ENCODE measurements at regions not wholly inside any gene's neighbourhood (a gene's known extent, or its start where the extent isn't known, plus 50 kb on each side); places are given as distances from the start of the nearest gene placed in this dataset.

- Mint-ChIP-seq H3K4me3 (no peak overlapping the region), H3K9me3 (ENCODE audit: insufficient read depth) (no peaks in the 10 kb centered on the region), H3K27me3 (no peaks in the 10 kb centered on the region), H3K4me1 (no peaks in the 10 kb centered on the region), H3K27ac (no peak overlapping the region)
- ChIA-PET POLR2A (no interaction called here), CTCF (no interaction called here)
- H3K27me3 ChIP-seq (replicated peaks in 1 of 4; ENCODE audit: control extremely low read depth in 1 of 4, control insufficient read depth in 3 of 4, insufficient read depth in 4 of 4, low read length in 3 of 4) = no peaks in the 10 kb centered on the region
- no peaks in the 10 kb centered on the region for H4K20me1 ChIP-seq (ENCODE audit: control insufficient read depth, insufficient read depth, low read length, poor library complexity, severe bottlenecking)
- no peaks in the 10 kb centered on the region for H3K79me2 ChIP-seq (ENCODE audit: control insufficient read depth, insufficient read depth, low read length)
- TF ChIP-seq, protein P1, sequence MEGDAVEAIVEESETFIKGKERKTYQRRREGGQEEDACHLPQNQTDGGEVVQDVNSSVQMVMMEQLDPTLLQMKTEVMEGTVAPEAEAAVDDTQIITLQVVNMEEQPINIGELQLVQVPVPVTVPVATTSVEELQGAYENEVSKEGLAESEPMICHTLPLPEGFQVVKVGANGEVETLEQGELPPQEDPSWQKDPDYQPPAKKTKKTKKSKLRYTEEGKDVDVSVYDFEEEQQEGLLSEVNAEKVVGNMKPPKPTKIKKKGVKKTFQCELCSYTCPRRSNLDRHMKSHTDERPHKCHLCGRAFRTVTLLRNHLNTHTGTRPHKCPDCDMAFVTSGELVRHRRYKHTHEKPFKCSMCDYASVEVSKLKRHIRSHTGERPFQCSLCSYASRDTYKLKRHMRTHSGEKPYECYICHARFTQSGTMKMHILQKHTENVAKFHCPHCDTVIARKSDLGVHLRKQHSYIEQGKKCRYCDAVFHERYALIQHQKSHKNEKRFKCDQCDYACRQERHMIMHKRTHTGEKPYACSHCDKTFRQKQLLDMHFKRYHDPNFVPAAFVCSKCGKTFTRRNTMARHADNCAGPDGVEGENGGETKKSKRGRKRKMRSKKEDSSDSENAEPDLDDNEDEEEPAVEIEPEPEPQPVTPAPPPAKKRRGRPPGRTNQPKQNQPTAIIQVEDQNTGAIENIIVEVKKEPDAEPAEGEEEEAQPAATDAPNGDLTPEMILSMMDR (IDR thresholded peaks at IDR 0.05) = no peak
- no peak for TF ChIP-seq EZH2 (IDR thresholded peaks at IDR 0.05; ENCODE audit: borderline replicate concordance, insufficient read depth, low read depth, low read length, poor library complexity, severe bottlenecking)
- H3K9ac ChIP-seq (ENCODE audit: low read length) = no peak overlapping the region
- no peak overlapping the region for H3K4me3 ChIP-seq (ENCODE audit: control extremely low read depth in 1 of 5, extremely low read depth in 1 of 5, insufficient read depth in 1 of 5, low read depth in 2 of 5, low read length in 4 of 5)
- ATAC-seq (ENCODE audit: low read depth) (no peak), DNase-seq (no peak)
- H2AFZ ChIP-seq (ENCODE audit: insufficient read depth, low read depth, low read length, poor library complexity, severe bottlenecking) = no peak overlapping the region
- intact Hi-C loops (cut with micrococcal nuclease) = no loop called here
- no peaks in the 10 kb centered on the region for H3K36me3 ChIP-seq (replicated peaks in 1 of 2; ENCODE audit: control extremely low read depth in 1 of 2, control insufficient read depth in 1 of 2, extremely low read depth in 1 of 2, insufficient read depth in 2 of 2, low read length in 1 of 2)
- no peaks in the 10 kb centered on the region for H3K4me1 ChIP-seq (ENCODE audit: control insufficient read depth in 2 of 2, insufficient read depth in 2 of 2, low read length in 2 of 2)
- no peaks in the 10 kb centered on the region for H3K9me3 ChIP-seq (ENCODE audit: control extremely low read depth in 1 of 3, control insufficient read depth in 2 of 3, insufficient read depth in 1 of 3, low read length in 2 of 3)
- no peak overlapping the region for H3K27ac ChIP-seq (ENCODE audit: low read length in 2 of 2)
- no peak overlapping the region for H3K4me2 ChIP-seq (replicated peaks; ENCODE audit: low read depth, low read length, poor library complexity, severe bottlenecking)
Observed at GRCh38 chrX:11888421-11888820, 130.4 kb downstream of the MSL3 start.

DNA sequence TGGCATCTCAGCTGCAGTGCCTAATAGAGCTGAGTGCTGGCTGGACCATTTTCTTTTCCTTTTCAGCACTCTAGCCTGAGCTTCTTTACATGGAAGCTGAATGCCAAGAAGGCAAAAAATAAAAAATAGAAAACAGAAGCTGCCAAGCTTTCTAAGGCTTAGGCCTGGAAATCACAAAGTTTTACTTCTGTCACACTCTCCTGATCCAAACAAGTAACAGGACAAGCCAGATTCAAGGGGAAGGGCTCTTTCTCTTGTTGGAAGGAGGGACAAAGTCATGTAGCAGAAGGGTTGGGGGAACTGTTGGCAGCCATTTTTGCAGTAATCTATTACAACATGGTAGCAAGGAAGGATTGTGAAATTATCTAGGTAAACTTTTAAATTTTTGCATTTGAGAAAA lies 131.8 kb downstream of the MSL3 start:
- H3K4me1 Mint-ChIP-seq = no peaks in the 10 kb centered on the region
- peaks cover 3% of the 10 kb centered on the region for H3K27me3 Mint-ChIP-seq
- POLR2A ChIA-PET = no interaction called here
- Histone ChIP-seq H3K27ac (ENCODE audit: low read length in 2 of 2) (no peak overlapping the region), H3K4me2 (replicated peaks; ENCODE audit: low read depth, low read length, poor library complexity, severe bottlenecking) (no peak overlapping the region), H2AFZ (ENCODE audit: insufficient read depth, low read depth, low read length, poor library complexity, severe bottlenecking) (no peak overlapping the region), H3K4me1 (ENCODE audit: control insufficient read depth in 2 of 2, insufficient read depth in 2 of 2, low read length in 2 of 2) (no peaks in the 10 kb centered on the region), H3K36me3 (replicated peaks in 1 of 2; ENCODE audit: control extremely low read depth in 1 of 2, control insufficient read depth in 1 of 2, extremely low read depth in 1 of 2, insufficient read depth in 2 of 2, low read length in 1 of 2) (no peaks in the 10 kb centered on the region), H3K9me3 (ENCODE audit: control extremely low read depth in 1 of 3, control insufficient read depth in 2 of 3, insufficient read depth in 1 of 3, low read length in 2 of 3) (no peaks in the 10 kb centered on the region), H4K20me1 (ENCODE audit: control insufficient read depth, insufficient read depth, low read length, poor library complexity, severe bottlenecking) (no peaks in the 10 kb centered on the region), H3K79me2 (ENCODE audit: control insufficient read depth, insufficient read depth, low read length) (no peaks in the 10 kb centered on the region), H3K9ac (ENCODE audit: low read length) (no peak overlapping the region), H3K4me3 (ENCODE audit: control extremely low read depth in 1 of 5, extremely low read depth in 1 of 5, insufficient read depth in 1 of 5, low read depth in 2 of 5, low read length in 4 of 5) (no peak overlapping the region), H3K27me3 (replicated peaks in 1 of 4; ENCODE audit: control extremely low read depth in 1 of 4, control insufficient read depth in 3 of 4, insufficient read depth in 4 of 4, low read length in 3 of 4) (no peaks in the 10 kb centered on the region)
- CTCF ChIA-PET = no interaction called here
- H3K9me3 Mint-ChIP-seq (ENCODE audit: insufficient read depth) = no peaks in the 10 kb centered on the region
- no peak for ATAC-seq (ENCODE audit: low read depth)
- TF ChIP-seq, protein P1 (IDR thresholded peaks at IDR 0.05) = no peak
- TF ChIP-seq EZH2 (IDR thresholded peaks at IDR 0.05; ENCODE audit: borderline replicate concordance, insufficient read depth, low read depth, low read length, poor library complexity, severe bottlenecking) = no peak
- no peak overlapping the region for H3K4me3 Mint-ChIP-seq
- intact Hi-C loops (cut with micrococcal nuclease) = no loop called here
- DNase-seq = no peak
- H3K27ac Mint-ChIP-seq = no peak overlapping the region
